ENCODE measurements at regions not wholly inside any gene's neighbourhood (a gene's known extent, or its start where the extent isn't known, plus 50 kb on each side); places are given as distances from the start of the nearest gene placed in this dataset.

- DNase-seq (ENCODE audit: extremely low read depth, low read depth): no peak
Measured at GRCh38 chr1:5221451-5221850, 567.0 kb downstream of the AJAP1 start.

- DNase-seq (ENCODE audit: extremely low read depth, low read depth): no peak
Measured at GRCh38 chr1:5220821-5221220, 566.4 kb downstream of the AJAP1 start.

- DNase-seq (ENCODE audit: extremely low read depth, low read depth): no peak
Measured at GRCh38 chr1:5220421-5220820, 566.0 kb downstream of the AJAP1 start.

GRCh38 chr1:5200006-5200405, 545.6 kb downstream of the AJAP1 start:
- DNase-seq (ENCODE audit: extremely low read depth, low read depth): no peak

- DNase-seq (ENCODE audit: extremely low read depth, low read depth): no peak
Measured at GRCh38 chr1:5198328-5198727, 543.9 kb downstream of the AJAP1 start.

- no peak for DNase-seq (ENCODE audit: extremely low read depth, low read depth)
Measured at GRCh38 chr1:5191470-5191869, 537.1 kb downstream of the AJAP1 start.

GRCh38 chr1:5189384-5189783, 535.0 kb downstream of the AJAP1 start:
- DNase-seq (ENCODE audit: extremely low read depth, low read depth): no peak

- no peak for DNase-seq (ENCODE audit: extremely low read depth, low read depth)
Measured at GRCh38 chr1:5165762-5166161, 511.4 kb downstream of the AJAP1 start.

GRCh38 chr1:5164158-5164557, 509.7 kb downstream of the AJAP1 start:
- no peak for DNase-seq (ENCODE audit: extremely low read depth, low read depth)

- DNase-seq (ENCODE audit: extremely low read depth, low read depth): no peak
Measured at GRCh38 chr1:5161372-5161771, 507.0 kb downstream of the AJAP1 start.

- no peak for DNase-seq (ENCODE audit: extremely low read depth, low read depth)
Measured at GRCh38 chr1:5157175-5157574, 502.8 kb downstream of the AJAP1 start.

- DNase-seq (ENCODE audit: extremely low read depth, low read depth): no peak
Measured at GRCh38 chr1:5156416-5157120, 502.2 kb downstream of the AJAP1 start.

GRCh38 chr1:5151511-5151910, 497.1 kb downstream of the AJAP1 start:
- DNase-seq (ENCODE audit: extremely low read depth, low read depth): no peak

- no peak for DNase-seq (ENCODE audit: extremely low read depth, low read depth)
Measured at GRCh38 chr1:5150191-5150590, 495.8 kb downstream of the AJAP1 start.

- no peak for DNase-seq (ENCODE audit: extremely low read depth, low read depth)
Measured at GRCh38 chr1:5147806-5148205, 493.4 kb downstream of the AJAP1 start.

- no peak for DNase-seq (ENCODE audit: extremely low read depth, low read depth)
Measured at GRCh38 chr1:5142389-5142788, 488.0 kb downstream of the AJAP1 start.

- no peak for DNase-seq (ENCODE audit: extremely low read depth, low read depth)
Measured at GRCh38 chr1:5141750-5142149, 487.3 kb downstream of the AJAP1 start.

- no peak for DNase-seq (ENCODE audit: extremely low read depth, low read depth)
Measured at GRCh38 chr1:5140962-5141361, 486.6 kb downstream of the AJAP1 start.

GRCh38 chr1:5140136-5140535, 485.7 kb downstream of the AJAP1 start:
- DNase-seq (ENCODE audit: extremely low read depth, low read depth): no peak

GRCh38 chr1:5129746-5130355, 475.4 kb downstream of the AJAP1 start:
- no peak for DNase-seq (ENCODE audit: extremely low read depth, low read depth)

- DNase-seq (ENCODE audit: extremely low read depth, low read depth): no peak
Measured at GRCh38 chr1:5125208-5125607, 470.8 kb downstream of the AJAP1 start.

- no peak for DNase-seq (ENCODE audit: extremely low read depth, low read depth)
Measured at GRCh38 chr1:5120559-5120958, 466.1 kb downstream of the AJAP1 start.
